HG03565 (cell line): ENCODE measurements at regions not wholly inside any gene's neighbourhood (a gene's known extent, or its start where the extent isn't known, plus 50 kb on each side); places are given as distances from the start of the nearest gene placed in this dataset.

Source experiments
- ATAC-seq: cut with Tn5 transposase; IDR thresholded peaks from one replicate; pipeline ENCODE4 v1.9.1; 2021; ENCODE audit warnings: mild to moderate bottlenecking, moderate library complexity; ENCODE audit not compliant: unreplicated experiment

GRCh38 chr6:2434116-2434515, 188.7 kb upstream of the GMDS start:
- ATAC-seq, result no peak

GRCh38 chr6:2433711-2434110, 188.3 kb upstream of the GMDS start:
- no peak for ATAC-seq

GRCh38 chr6:2433266-2433665, 187.9 kb upstream of the GMDS start:
- no peak for ATAC-seq

- ATAC-seq, result no peak
These were observed 186.9 kb upstream of the GMDS start for GRCh38 chr6:2432292-2432691.

- no peak for ATAC-seq
These were observed 185.2 kb upstream of the GMDS start for GRCh38 chr6:2430612-2431011.

- ATAC-seq, result no peak
These were observed 184.1 kb upstream of the GMDS start for GRCh38 chr6:2429460-2429859.

- ATAC-seq, result no peak
These were observed 183.6 kb upstream of the GMDS start for GRCh38 chr6:2429032-2429431.

GRCh38 chr6:2426561-2427340, 181.3 kb upstream of the GMDS start:
- ATAC-seq, result no peak

- no peak for ATAC-seq
These were observed 170.8 kb upstream of the GMDS start for GRCh38 chr6:2416128-2416712.

GRCh38 chr6:2414885-2415547, 169.6 kb upstream of the GMDS start:
- no peak for ATAC-seq

- no peak for ATAC-seq
These were observed 167.3 kb upstream of the GMDS start for GRCh38 chr6:2412731-2413130.

- no peak for ATAC-seq
These were observed 165.4 kb upstream of the GMDS start for GRCh38 chr6:2410656-2411380.

GRCh38 chr6:2407525-2407924, 162.1 kb upstream of the GMDS start:
- ATAC-seq, result no peak

- ATAC-seq, result no peak
These were observed 159.0 kb upstream of the GMDS start for GRCh38 chr6:2404211-2404929.

- no peak for ATAC-seq
These were observed 158.1 kb upstream of the GMDS start for GRCh38 chr6:2403546-2403945.

- no peak for ATAC-seq
These were observed 151.6 kb upstream of the GMDS start for GRCh38 chr6:2396846-2397630.

- no peak for ATAC-seq
These were observed 150.7 kb upstream of the GMDS start for GRCh38 chr6:2396042-2396657.

- no peak for ATAC-seq
These were observed 143.3 kb upstream of the GMDS start for GRCh38 chr6:2388554-2389324.

GRCh38 chr6:2387445-2387844, 142.0 kb upstream of the GMDS start:
- no peak for ATAC-seq
